Astrocyte of the hippocampus (primary cell): ENCODE measurements at regions not wholly inside any gene's neighbourhood (a gene's known extent, or its start where the extent isn't known, plus 50 kb on each side); places are given as distances from the start of the nearest gene placed in this dataset.

Experiments used
- DNase-seq: peaks from one replicate; pipeline ENCODE4 v3.0.0; 2011; ENCODE audit warnings: low read depth, low spot score

DNA sequence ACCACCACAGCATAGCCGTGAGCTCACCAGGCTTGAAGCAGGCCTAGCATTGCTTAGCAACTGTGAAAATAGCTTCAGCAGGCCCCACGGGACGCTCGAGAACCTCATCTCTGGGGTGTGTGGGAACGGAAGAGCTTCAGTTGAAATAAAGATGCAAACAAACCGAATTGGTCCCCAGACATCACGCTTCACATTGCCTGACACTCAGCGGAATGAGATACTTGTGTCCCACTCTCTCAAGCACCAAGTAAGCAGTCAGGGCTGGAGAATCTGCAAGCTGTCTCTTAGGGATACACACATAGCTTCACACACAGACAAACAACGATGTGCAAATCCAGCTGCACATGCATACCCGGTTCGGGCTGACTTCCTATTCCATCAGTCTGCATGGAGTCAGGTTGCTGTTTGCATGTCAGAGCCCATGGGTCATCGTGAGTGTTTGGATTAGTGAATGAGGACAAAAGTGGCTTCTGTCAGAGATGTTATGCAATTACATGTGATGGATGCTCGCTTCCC lies 205.7 kb downstream of the SNX19 start:
- no peak for DNase-seq

DNA sequence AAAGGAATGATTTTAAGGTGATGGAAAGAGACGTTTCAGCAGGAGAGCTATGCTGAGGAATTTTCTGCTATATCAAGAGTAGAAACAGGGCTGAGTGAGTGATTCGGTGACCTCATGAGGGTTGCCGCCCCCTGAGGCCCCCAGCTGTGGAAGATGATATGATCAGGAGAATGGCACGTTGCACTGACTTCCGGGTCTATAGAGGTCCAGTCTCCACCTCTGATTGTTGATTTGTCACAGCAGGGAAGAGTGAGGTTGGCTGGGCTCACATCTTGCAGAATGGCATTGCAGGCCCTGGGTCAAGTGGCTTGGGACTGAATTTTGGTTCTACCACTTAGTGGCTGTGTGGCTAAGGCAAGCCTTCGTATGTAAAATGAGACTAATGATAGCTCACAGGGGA lies 205.1 kb downstream of the SNX19 start:
- DNase-seq: no peak

DNA sequence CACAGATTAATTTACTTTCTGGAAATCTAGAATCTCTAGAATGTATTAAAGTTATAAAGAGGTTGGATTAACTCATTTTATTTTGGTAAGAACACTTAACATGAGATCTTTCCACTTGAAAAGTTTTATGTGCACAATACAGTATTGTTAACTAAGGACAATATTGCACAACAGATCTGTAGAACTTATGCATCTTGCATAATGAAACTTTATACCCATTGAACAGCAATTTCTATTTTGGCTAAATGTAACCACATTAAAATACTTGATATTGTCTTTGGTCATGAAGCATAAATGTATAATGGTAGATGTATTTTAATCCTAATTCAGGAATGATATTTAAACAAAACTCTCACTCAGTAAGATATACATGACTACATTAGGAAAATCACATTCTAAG lies 203.8 kb downstream of the SNX19 start:
- DNase-seq: no peak

DNA sequence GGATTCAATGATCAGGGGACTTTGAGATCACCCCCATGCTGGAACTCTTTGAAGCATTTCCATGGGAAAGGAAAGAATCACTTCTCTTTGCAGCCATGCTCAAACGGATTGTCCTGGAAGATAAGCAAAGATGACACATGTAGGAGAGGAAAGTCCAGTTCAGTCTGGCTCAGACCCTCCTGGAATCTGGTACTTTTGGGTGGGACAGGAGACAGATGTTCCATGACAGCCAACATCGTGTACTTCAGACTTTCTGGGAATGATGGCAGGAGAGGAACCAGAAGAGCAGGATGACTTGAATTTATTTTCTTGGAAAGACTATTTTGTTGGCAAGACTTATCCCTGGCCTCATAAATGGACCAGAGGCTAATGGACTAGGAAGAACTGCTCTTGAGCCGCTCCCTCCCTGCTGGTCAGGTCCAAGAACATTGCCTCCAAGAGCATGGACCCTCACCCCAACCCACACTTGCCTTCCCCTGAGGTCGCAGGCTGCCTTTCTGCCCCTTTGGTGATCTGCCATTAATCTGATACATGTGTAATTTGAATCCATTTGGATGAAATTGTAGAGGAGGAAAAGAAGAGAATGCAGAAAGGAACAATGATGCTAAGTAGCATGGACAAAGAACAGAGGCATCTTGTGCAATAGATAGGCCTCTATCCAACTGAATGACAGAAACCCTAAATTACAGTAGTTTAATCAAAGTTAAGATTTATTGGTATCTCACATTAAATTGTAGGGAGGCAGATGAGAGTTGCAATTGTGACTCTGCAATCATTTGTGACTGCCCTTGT lies 201.0 kb downstream of the SNX19 start:
- no peak for DNase-seq

DNA sequence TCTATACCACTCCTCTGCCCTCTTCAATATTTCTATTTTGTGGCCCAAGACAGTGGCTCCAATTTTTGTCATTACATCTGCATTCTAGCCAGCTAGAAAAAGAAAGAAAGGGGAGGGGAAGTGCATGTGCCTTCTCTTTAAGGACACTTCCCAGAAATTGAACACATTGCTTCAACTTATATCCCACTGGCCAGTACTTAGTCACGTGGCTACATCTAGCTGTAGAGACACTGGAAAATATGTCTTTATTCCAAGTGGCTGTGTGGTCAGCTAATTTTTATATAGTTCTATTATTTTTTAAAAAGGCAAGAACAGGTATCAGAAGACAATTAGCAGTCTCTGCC lies 200.4 kb downstream of the SNX19 start:
- no peak for DNase-seq

DNA sequence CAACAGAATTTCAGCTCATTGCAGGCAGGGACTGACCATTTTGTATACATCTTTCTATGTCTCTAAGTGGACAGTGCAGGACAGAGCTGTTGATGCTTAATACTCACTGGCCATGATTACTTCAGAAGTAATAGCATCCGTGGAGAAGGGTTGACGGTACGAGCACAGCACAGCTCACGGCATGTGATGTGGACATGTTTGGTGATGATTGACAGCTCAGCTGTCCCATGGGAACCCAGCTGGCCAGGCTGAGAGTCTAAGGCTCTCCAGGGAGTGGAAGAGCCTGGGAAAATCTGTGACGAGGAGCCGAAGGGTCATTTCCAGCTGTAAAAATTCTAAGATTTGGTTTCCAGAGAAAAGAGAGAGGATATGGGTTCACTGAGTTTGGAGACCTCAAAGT lies 198.2 kb downstream of the SNX19 start:
- DNase-seq: no peak

DNA sequence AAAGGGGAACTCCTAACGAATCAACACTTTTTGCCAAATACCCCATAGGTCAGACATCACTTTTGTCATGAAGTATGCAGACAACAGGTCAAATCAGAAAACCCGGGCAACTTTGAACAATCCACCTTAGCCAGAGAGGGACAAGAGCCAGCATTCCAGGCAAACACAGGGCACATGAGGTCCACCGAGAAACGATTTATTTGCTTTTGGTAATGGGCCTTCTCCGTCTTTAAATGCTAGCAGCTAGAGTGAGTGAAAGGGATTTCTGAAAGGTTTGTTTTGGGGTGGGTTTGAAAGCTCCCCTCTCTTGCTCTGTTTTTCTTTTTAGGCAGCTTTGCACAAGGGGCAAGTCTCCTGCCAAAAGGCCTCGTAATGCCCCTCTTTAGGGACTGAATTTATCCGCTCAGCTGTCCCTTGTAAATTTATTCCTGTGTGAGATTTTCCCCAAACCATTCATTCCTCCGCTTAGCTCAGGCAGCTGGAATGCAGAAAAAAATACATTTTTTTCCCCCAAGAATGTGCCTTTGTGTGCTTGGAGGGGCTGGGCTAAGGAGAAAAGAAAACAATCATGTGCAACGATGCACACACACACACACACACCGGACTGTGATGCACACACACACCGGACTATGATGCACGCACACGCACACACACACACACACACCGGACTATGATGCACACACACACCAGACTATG lies 196.9 kb downstream of the SNX19 start:
- DNase-seq: peak; percentile 92

DNA sequence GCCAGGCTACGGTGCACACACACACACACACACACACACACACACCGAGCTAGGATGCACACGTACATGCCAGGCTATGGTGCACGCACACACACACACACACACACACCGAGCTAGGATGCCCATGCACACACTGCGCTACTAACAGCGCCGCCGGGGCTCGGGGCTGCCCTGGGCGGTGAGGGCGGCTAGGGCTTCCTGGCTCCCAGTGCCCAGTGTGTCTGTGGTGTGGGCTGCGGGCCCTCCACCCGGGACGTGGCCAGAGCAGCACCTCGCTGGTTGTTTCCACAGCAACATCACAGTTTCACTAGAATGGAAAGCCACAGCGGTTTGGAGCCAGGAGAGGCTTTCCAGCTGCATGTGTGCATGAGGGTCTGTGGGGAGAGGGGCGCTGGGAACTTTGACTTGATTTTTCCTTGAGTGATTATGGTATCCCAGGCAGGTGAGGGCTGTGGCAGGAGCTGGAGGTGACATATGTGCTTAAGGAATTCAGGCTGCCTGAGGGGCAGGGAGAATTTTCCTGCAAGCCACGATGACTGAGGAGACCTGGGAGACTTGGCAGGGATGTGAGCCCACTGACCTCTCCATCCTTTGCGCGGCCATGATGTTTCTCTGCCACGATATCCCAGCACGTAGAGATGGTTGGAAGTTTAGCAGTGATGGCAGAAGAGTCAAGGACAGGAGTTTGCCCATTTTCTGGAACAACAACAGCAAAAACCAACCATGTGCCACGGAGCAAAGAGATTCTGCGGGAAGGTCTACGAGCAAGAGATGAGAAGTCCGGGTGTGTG lies 195.9 kb downstream of the SNX19 start:
- peak; percentile 64 for DNase-seq

DNA sequence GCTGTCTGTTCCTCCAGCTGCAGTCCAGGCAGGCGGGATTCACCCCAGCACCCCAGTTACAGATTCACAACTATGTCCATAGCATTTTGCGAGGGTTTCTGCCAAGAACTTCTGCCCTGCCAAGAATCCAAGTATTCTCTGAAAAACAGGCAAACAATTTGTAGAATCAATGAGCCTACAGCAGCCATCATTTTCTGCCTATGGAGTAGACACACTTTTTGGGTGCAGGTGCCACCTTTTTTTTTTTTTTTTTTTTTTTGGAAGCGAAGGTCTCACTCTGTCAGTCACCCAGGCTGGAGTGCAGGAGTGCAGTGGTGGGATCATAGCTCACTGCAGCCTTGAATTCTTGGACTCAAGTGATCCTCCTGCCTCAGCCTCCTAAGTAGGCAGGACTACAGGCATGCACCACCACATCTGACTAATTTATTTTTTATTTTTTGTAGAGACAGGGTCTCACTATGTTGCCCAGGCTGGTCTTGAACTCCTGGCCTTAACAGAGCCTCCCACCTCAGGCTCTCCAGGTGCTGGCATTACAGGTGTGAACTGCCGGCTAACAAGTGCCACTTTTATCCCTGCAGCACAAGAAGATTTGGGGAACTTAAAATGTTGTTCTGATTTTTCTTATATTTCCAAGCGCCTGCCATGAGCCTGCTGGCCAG lies 195.1 kb downstream of the SNX19 start:
- no peak for DNase-seq

DNA sequence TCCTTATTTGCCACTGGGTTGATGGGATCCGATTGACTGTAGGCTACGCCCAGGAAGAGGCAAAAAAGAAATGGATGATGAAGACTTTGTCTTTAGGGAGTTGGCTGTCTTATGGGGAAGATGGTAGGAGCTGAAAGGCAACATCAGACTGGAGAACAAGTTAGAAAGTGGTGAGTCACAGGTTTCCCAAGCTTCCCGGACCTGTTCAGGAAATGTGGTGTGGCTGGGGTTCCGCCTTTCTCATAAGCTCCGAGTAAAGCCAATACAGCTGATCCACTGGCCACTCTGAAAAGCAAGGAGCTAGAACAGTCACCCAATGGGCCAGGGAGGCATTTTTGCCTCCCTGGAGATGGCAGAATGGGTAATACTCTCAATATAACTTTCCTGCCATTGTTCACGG lies 194.5 kb downstream of the SNX19 start:
- peak; percentile 36 for DNase-seq

DNA sequence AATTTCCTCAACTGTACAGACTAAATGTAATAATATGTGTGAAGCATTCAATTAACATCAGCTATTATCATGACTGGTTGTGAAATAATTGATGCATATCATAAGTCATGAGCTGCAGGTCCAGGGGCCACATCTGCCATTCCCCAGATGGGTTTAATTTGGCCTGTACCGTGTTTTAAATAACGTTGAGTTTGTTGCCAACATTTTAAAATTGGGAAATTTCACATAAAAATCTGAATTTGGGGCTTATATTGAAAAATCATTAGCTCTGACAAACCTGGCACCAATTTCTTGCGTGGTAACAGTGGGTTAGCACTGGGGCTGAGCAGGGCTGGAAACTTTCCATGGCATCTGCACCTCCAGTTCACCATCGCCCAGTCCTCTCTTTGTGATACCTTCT lies 193.9 kb downstream of the SNX19 start:
- no peak for DNase-seq

DNA sequence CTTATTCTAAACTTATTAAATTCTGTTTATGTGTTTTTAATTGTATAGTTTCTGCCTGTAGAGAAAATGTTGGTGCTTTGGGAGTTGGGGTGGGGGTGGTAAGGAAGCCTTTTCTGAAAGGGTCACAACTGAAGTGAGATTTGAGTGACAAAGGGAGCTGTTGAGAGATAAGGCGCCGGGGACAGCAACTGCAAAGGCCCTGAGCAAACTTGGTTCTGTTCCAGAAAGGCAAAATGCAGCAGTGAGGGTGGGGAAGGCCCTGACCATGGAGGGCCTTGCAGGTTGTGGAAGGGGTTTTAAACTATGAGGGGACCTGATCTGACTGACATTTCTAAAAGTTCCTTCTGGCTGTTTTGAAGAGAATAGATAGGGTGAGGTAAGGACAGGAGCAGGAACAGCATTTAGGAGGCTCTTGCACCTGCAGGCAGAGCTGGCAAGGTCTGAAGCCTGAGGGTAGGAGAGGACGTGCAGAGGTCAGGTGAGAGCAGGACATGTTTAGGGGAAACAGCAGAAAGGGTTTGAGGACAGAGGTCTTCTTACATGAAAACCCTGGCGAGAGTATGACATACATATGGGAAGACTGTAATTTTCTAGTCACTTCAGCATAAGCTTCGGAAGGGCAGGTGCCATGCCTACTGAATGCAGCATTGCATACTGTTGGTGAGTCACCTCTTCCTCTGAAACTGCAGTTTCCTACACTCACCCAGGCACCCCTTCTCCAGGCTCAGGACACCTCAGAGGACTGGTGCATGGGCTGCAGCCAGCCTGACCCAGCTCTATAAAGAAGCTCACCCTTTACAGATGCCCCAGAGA lies 190.7 kb downstream of the SNX19 start:
- DNase-seq: no peak

DNA sequence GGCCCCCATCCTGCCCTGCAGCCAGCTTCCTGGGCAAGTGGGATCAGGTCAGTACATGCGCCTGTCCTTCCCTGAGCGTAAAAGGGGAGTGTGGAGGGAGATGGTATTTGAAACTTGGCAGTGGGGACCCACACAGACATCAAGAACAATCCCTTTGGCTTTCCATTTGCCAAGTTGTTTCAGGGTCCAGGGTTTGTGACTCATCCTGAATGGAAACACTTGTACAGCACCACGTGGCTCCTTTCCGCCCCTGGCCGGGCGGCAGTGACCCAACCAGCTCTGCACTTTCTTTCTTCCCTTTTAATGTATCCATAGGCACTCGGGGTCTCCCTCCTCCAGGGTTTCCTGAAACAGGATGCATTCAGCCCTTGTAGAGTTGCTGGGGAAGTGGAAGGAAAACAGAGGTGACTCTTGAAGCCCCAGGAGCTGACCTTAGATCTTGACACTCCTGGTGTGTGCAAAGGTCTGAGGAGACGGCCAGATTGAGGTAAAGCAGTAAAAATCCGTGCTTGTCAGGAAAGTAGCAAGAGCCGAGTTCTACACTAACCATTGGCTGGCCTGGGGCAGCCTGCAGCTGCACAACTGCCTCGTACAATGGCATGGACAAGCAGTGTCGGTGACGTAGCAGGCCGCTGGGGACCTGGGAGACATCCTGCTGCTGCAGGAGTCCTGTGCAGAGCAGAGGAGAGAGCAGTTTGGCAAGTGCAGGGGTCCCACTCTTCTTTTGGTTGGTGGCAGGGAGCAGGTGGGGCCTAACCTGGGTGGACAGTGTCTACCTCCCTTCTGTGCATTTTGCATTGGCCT lies 189.8 kb downstream of the SNX19 start:
- DNase-seq: peak; percentile 85

DNA sequence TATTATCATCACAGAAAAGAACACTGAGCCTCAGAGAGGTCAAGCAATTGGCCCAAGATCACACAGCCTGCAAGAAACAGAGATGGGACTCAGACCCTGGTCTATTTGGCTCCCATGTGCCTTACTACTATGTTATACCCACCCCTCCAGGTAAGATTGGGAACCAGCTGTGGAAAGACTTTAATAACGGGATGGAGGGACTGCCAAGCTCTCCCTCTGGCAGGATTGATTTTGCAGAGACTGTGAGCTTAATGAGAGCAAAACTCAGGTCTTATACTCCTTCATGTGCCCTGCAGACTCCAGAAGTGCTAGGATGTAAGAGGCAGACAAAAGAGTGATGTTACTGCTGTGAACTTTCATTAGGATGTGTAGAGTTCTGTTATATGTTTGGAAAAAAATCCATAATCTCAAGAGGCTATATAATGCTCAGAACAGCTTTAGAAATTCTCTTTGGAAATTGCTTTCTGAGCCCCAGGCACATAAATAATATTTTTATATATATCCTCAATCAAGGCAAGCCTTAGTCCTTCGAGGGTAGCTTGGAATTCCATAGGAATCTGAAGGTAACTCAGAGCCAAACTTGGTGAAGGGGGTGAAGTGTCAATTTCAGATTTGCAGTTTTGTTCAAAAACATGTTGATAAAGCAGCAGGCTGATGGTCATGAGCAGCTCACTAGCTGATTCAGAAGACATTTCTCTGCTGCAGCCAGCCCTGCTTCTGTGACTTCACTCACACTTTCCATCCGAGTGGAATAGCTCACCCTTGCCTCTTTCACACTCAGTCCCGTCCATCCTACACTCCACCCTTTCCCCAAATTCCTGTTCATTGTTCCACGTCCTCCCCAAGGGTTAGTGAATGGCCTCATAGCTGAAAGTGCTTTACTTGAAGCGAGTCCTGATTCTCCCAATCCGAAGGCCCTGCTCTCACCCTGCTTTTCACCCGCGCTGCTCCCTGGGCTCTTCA lies 188.8 kb downstream of the SNX19 start:
- no peak for DNase-seq

DNA sequence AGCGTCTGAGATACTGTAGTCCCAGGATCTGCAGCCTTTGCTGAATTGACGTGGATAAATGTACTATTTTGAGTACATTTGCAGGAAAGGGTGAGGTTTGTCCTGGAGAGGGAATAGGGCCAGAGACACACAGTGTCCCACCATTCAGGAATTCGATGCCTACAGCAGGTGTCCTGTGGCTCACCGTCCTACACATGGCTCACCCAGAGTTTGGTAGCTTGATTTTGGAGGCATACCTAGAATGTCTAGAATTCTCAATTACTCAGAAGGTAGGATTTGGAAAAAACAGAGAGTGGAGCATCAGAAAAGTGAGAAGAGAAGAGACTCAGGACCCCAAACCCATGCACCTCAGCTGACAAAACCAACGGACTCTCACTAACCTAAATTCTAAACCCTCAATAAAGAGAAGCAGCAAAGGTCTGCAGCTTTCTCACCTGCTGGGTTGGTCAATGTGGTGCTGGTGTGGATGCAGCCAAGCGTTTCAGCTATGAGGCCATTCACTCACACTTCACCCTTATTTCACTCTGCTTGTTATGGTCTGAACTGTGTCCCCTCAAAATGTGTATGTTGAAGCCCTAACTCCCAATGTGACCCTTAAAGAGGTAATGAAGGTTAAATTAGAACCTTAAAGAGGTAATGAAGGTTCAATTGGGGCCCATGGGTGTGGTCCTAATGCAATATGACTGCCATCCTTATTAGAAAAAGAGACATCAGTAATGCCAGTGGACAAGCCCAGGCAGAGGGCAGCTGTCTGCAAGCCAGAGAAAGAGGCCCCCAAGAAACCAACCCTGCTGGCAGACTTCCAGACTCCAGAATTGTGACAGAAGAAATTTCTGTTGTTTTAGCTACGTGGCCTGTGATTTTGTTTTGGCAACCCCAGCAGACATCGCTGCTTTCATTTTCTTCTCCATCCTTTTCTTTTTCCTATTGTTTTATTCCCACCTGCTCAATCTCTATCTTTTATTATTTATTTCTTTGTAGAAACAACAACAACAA lies 187.8 kb downstream of the SNX19 start:
- DNase-seq: no peak

DNA sequence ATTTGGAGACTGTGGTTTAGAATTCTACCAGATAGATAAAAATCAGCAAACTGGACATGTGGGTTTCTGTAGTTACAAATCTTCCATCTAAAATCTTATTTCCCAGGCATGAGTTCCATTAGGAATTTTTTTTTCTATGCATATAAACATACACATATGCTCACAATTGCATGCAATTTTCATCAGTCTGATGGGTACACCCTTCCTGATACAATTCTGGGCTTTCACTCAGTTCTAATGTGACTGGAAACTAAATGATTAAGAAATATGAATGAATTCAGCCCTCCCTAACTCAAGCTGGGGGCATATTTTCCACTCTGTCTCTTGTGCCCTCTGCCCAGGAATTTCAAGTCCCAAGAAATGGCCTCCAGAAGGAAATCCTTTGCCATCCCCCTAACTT lies 187.1 kb downstream of the SNX19 start:
- DNase-seq: no peak

DNA sequence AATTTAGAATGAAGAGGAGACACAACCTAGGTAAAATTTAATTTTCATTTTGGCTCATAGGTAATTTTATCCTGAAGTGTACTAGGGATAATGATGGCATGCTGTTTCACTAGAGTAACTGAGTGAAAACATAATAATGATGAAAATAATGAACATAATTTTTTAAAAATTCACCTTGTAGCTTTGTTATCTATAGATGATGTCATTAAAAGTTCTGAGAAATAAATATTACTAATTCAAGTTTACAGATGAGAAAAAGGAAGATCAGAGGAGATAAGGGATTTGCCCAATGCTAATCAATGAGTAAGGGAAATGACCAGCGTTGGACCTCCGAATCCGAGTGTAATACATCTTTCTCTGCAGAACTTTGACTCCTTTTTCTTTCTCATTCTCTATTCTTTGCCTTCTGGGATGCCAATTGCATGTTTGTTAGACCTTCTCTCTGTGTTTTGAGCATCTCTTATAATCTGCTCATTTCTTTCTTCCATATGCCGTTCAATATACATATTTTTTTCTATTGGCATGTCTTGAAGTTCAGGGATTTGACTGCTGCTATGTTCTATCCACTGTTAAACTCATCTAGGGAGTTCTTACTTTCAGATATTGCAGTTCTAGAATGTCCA lies 186.5 kb downstream of the SNX19 start:
- DNase-seq: no peak
